Suppressor macrophage (primary cell): ENCODE measurements at regions not wholly inside any gene's neighbourhood (a gene's known extent, or its start where the extent isn't known, plus 50 kb on each side); places are given as distances from the start of the nearest gene placed in this dataset.
"Not testable (repeated sequence)": the region's sequence is repeated elsewhere in the genome, so short reads cannot be mapped to it uniquely, and the experiment has no call there.

Experiments used
- DNase-seq, 4 experiments: peaks; one replicate each; pipeline ENCODE4 v3.0.0-alpha.2; 2020 to 2022

DNA sequence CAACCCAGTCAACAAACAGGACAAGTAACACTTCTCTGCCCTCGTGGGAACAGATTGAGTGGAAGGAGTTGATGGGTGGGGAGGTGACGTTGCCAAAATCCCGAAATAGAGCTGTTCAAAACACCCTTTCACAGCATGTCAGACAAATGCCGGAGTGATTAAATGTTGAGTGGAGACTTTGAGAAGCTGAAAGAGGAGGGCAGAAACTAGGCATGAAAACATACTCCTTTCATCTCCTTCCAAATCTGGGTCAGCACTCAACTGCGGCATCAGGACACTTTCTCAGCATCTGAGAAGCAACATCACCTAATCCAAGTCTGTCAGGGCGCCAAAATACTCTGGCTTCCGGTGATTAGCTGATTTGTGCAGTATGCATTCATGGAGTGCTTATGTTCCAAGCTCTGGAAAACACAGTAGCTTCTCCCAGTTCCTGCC is 51.5 kb upstream of the MRI1 start:
- no peak for DNase-seq

DNA sequence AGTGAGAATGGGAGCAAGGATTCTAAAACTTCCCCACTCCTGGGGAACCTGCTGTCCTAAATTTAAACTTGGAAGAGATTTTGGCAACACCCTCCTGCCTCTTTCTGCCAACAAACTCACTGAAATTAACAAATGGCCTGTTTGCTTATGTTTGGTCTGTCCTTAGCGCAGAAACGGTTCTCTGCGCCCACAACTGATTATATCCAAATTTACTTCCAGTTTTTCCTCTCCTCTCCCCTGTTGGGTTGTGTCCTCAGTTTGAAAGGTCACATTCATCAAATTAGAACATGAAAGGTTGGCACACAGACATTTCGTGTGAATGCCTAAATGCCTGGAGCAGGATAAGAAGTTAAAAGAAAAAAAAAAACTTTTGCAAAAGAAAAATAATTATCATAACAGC is 56.4 kb upstream of the MRI1 start:
- no peak for DNase-seq

DNA sequence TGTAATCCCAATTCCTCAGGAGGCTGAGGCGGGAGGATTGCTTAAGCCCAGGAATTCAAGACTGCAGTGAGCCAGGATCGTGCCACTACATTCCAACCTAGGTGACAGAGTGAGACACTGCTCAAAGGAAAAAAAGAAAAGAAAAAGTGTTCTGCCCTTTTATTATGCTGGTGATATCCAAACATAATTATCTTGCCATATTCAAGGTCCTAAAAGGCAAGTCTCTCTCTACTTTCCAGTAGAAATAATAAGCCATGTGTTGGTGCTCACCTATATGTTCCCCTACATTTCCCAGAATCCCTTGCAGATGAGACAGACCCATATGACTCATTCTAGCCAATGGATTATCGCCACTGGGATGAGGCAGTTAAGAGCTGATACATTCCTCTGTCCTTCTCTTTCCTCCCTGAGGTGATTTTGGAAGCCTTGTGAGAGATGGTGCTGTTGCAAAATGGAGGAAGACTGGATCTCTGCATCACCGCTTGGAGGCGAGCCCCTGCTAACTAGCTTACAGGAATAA is 58.3 kb upstream of the MRI1 start:
- DNase-seq: no peak

DNA sequence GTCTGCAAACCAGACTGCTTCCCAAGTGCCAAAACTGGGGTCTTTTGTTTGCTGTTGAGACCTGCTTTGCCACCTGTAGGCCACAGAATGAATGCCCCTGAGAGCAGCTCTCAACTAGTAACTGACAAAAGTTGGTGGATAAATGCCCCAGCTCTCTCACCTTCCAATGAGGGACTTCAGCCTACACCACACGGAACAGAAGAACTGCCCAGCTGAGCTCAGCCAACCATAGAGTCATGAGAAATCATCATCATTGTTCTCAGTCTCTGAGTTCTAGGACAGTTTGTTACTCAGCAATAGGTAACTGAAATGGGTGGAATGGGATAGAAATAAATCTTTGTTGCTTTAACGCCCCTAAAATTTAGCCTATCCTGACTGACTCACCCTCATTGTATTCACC is 59.1 kb upstream of the MRI1 start:
- no peak for DNase-seq

DNA sequence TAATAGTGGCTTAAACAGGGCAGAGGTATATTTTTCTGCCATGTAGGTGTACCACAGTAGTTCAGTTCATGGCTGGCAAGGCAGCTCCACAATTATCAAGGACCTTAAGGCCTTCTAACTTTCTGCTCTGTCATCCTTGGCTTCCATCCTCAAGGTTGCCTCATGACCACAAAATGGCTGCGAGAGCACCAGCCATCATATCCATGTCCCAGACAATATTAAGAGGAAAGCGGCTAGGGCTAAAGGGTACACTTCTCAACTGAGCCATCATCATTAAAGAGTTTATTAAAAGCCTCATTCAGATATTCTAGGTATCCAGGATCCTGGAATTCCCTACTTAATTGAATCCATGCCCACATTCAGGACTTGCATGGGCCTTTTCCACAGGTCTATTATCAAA is 62.7 kb upstream of the MRI1 start:
- no peak for DNase-seq

DNA sequence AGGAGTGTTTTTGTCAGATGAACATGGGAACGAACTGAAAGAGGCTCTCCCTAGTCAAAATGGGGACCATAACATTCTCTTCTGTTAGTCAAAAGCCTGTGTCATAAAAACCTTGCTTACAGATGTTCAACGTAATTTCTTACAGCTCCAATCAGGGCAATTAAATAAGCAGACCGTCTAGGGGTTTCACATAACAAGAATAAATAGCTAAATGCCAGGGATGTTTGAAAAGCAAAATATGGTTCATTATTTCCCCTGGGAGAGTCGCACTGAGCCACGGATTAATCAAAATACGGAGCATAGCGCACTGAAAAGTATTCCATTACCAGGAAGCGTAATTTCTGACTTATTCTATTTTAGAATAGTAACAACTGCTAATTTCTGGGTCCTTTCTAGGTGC is 63.7 kb upstream of the MRI1 start:
- DNase-seq: no peak

DNA sequence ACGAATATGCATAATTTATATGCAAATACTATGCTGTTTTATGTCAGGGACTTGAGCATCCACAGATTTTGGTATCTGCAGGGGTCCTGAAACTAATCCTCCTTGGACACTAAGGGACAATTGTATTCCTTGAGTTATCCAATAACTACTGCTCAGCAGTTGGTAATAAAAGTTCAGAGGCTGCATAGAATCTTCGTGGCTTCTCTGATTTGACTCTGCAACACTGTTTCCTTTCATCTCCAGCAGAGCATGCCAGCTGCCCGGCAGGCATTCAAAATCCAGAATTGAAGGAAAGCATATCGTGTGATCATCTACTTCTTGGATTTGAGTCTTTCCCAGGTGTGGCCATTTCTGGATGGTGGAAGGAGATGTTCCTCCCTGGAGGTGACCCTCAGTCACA is 64.5 kb upstream of the MRI1 start:
- no peak for DNase-seq

DNA sequence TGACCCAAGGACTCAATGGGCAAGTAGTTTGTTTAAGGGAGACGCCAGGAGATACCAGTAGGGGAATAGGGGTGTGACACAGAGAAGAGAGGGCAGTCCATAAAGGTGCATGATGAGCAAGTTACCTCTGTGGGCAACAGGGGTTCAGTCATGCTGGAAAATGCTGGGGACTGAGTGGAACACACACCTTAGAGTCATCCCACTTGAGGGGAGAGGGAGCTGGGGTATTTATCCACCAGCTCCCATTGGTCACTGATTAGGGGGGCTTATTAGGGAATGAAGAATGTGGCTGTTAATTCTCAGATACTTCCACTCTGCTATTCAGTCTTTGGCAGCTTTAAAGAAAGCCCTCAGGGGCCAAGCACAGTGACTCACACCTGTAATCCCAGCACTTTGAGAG is 67.5 kb upstream of the MRI1 start:
- DNase-seq: no peak

DNA sequence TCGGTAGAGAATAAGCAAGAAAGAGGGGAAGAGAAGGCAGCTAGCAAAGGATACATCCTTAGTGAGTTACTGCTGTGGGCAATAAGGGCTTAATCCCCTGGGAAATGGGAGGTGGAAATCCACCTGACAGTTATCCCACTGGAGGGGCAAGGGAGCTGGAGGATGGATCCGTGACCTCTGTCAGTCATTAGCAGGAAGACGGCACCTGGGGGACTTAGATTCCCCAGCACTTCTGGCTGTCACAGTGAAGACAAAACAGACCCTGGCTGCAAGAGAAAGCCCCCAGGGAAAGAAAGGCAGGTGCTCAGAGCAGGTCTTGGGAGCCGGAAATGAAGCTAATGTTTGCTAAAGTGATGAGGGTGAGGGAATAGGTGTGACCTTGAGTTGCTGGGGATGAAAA is 70.4 kb upstream of the MRI1 start:
- no peak for DNase-seq

DNA sequence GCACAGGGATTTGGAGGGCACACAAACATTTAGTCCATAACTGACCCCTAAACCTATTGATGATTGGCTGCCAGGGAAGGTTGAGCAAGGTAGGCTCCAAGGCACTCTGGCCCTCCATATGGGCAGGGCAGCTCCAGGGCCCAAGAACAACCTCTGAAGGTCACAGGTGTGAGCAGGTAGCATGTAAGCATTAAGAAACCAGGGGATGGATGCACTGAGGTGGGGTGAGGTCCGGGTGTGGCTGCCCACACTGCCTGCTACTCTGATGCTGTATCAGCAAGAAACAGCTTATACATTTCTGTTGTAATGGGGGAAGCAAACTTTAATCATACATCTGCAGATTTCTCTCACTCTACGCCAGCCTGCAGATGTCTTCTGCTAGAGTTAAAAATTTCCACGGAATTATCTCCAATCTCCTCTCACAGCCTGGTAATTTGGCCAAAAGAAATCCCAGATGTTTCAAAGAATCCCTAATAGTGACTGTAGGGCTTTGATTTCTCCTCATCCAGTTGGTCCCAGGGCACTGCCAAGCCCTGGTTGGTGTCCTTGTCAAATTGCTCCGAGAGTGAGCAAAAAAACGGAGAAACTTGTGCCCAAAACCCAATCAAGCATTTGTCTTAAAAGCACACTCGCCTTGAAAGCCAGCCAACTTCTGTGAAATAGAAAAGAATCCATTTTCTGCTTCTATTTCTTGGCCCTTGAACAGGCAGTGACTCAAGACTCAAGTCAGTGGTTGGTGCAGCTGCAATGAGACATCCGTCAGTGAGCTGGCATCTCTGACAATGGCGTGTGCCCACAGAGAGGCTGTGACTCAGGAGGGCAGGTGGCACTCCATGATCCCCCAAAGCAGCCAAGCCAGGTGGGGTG is 72.5 kb upstream of the MRI1 start:
- DNase-seq: no peak

DNA sequence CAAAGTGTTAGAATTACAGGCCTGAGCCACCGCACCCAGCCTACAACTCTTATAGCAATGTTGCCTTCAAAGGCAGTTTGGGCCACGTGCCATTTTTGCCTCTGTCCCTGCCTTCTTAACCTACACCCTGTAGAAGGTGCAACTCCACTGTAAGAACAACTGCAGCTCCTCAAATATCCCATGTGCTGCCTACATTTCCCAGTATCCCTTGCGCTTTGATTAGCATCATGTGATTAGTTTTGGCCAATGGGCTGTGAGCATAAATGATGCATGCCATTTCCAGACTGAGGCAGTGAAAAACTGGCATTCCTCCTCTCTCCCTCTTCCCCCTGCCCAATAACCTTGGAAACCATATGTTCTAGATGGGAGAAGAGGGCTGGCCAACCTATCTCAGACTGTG is 75.2 kb upstream of the MRI1 start:
- peak in 2 of 4 experiments; percentile 9 for DNase-seq

DNA sequence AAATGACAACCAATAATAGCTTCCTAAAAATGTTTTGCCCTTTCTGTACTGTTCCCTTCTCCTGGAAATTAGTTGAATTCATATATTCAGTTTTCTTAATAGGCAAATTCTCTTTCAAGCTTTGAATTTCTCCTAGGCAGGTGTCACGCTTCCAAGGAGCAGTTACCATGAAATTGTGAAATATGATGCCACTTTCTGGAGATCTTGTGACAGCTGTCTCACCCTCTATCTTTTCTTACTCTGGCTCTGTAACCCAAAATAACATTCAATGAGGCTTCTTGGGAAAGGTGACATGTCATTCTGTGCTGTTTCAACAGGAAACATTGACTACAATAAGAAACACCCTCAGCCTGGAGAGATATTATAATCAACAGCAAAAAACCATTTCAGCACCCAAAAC is 80.3 kb upstream of the MRI1 start:
- no peak for DNase-seq

DNA sequence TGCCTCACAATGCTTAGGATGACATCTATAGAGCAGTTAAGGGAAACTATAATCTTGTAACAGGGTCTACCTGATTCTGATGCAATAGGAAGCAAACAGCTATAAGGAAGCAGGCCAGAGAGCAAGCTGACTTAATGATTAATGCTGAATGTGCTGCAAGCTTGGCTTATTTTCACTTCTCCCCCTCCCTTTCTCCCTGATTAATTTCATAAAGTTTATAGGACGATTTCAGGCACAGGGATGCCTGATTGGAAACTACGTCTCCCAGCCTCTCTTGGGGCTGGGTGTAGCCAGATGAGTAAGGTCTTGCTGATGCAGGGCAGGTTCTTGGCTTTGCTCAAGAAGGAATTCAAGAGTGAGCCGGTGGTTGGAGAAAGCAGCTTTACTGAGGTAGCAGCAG is 82.8 kb upstream of the MRI1 start:
- DNase-seq: no peak

DNA sequence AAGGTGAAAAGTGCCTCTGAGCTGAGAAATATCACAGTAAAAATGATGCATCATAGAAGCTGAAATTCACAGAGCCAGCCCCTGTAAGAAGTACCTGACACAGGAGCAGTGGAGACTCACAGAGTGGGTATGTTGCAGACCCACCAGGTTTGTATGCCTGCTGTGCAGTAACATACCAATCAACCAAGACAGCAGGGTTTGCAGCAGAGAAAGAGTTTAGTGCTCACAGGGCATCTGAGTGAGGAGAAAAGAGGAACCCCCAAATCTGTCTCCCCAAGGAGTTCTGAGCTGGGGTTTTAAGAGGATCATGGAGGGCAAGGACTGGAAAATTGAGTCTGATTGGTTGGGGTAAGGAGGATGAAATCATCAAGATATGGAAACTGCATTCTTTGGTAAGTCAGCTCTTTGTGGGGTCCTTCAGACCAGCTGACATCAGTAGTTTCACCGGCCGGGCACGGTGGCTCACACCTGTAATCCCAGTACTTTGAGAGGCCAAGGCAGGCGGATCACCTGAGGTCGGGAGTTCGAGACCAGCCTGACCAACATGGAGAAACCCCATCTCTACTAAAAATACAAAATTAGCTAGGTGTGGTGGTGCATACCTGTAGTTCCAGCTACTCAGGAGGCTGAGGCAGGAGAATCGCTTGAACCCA is 83.5 kb upstream of the MRI1 start:
- not testable (repeated sequence) for DNase-seq

DNA sequence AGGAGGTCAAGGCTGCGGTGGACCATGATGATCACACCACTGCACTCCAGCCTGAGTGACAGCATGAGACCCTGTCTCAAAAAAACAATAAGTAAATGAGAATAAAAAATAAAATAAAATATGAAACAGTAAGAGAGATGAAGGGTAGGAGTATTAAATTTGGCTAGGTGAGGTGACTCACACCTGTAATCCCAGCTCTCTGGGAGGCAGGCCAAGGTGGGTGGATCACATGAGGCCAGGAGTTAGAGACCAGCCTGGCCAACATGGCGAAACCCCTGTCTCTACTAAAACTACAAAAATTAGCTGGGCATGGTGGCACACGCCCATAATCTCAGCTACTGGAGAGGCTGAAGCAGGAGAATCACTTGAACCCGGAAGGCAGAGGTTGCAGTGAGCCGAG is 87.4 kb upstream of the MRI1 start:
- not testable (repeated sequence) for DNase-seq

DNA sequence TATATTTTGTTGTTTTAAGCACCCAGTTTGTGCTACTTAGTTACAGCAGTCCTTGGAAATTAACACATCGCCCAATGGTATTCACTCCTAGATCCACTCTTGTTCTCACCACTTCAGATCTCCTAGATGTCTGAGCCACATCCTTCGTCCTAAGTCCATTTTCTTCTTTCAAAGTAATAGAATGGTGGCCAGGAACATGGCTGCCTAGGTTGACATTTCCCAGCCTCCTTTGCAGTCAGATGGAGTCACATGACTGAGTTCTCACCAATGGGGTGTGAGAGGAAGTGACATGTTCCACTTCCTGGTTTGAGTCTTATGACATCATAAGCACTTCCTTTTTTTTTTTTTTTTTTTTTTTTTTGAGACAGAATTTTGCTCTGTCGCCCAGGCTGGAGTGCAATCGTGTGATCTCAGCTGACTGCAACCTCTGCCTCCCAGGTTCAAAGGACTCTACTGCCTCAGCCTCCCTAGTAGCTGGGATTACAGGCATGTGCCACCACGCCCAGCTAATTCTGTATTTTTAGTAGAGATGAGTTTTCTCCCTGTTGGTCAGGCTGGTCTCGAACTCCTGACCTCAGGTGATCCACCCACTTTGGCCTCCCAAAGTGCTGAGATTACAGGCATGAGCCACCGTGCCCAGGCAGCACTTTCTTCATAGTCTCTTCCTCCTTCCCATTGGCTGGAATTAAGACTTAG is 91.7 kb upstream of the MRI1 start:
- DNase-seq: peak; percentile 41 to 76 (median 56)

DNA sequence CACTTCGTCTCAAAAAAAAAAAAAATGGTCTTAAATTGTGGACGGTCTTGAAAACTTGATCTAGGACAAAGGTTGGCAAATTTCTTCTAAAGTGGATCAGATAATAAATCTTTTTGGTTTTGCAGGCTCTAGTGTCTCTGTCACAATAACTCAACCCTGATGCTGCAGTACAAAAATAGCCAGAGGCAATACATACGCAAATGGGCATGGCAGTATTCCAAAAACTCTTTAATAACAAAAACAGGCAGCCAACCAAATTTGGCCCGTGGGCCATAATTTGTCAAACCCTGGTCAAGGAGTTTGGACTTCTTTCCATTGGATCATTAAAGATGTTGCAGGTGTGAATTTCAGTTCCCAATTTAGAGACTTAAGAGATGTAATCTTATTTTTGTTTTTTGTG is 93.5 kb upstream of the MRI1 start:
- DNase-seq: no peak

DNA sequence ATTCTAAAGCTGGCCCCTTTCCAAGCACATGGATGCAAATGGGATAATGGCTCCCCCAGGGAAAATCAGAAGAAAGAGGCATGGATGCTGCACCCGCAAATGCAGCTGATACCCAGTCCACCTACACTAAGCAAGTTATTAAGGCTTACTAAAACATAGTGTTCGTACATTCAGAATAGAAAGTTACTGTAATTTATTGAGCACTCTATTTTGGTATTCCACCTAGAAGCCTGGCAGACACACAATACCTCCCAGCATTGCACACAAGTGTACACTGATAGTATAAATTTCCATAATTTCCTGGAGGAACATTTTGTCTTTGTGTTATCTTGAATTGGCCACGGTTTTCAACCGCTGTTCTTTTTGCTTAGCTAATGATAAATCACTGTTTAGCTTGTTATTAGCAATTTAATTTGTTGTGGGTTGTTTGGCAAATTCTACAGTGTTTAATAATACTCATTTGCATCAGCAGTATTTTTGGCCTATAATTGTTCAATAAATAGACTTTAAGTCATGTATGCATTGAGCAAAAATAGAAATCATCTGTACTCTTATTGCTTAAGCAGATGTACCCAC is 94.5 kb upstream of the MRI1 start:
- DNase-seq: no peak

DNA sequence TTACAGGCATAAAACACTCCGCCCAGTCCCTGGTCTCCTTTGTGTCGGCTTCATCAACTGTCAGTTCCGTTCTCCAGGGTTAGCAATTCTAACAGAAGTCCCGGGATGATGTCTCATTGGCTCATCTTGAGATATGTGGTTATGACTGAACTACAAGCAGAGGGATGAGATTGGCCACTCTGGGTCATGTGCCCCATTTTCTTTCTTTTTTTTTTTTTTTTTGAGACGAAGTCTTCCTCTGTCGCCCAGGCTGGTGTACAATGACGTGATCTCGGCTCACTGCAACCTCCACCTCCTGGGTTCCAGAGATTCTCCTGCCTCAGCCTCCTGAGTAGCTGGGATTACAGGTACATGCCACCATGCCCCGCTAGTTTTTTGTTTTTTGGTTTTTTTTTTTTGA is 95.4 kb upstream of the MRI1 start:
- DNase-seq: no peak

DNA sequence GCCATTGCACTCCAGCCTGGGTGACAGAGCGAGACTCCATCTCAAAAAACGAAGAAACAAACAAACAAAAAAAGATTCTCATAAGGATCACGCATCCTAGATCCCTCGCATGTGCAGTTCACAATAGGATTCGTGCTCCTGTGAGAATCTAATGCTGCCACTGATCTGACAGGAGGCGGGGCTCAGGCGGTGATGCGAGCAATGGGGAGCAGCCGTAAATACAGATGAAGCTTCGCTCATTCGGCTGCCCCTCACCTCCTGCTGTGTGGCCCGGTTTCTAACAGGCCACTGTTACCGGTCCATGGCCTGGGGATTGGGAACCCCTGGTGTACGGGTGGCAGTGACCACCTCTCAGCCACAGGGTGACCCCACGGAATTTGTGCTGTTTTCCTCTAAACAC is 98.2 kb upstream of the MRI1 start:
- no peak for DNase-seq

DNA sequence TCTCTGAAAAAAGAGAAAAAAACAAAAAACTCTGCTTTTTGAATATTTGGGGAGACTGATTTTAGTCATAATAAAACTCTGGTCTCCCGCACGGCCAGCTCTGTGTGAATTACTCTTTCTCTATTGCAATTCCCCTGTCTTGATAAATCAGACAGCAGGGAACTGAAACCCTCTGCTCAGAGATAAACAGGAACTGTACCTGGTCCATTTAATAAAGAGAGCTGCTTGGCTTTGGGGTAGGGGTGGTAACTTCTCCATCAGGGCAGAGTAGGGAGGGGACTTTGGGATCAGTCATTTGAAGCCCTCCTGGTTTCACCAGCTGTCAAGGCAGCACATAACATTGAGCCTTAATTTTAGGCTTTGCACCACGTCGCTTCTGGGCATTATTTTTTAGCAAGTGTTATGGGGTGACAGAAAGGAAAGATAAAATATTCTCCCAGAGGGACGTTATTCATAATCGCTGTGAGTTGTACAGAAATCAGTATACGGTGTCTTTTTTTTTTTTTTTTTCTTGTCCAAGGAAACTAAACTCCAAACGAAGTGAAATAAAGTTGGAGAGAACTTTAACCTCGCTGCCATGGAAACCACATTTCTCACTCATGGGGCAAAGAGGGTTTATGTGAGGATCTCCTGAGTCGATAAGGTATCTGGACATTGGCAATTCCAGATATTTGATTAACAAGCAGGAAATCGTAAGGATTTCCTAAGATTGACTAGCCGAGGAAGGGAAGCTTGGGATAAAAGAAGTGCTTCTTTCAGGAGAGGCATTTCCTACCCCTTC is 99.0 kb upstream of the MRI1 start:
- peak in 1 of 4 experiments; percentile 6 for DNase-seq
